GM21367 (cell line): ENCODE measurements at regions not wholly inside any gene's neighbourhood (a gene's known extent, or its start where the extent isn't known, plus 50 kb on each side); places are given as distances from the start of the nearest gene placed in this dataset.
"Not testable (repeated sequence)": the region's sequence is repeated elsewhere in the genome, so short reads cannot be mapped to it uniquely, and the experiment has no call there.

Experiments
- ATAC-seq: cut with Tn5 transposase; IDR thresholded peaks from one replicate; pipeline ENCODE4 v1.9.1; 2021; ENCODE audit not compliant: unreplicated experiment

GRCh38 chr1:234961456-234962339 is 166.9 kb downstream of the TOMM20 start:
- peak; percentile 13 for ATAC-seq

- ATAC-seq: no peak
These were observed 167.7 kb downstream of the TOMM20 start for GRCh38 chr1:234960722-234961455.

GRCh38 chr1:234958706-234959657 is 169.7 kb downstream of the TOMM20 start:
- no peak for ATAC-seq

- ATAC-seq: no peak
These were observed 170.5 kb downstream of the TOMM20 start for GRCh38 chr1:234958066-234958705.

- ATAC-seq: no peak
These were observed 171.1 kb downstream of the TOMM20 start for GRCh38 chr1:234957330-234958065.

GRCh38 chr1:234956821-234957329 is 171.8 kb downstream of the TOMM20 start:
- ATAC-seq: no peak

- no peak for ATAC-seq
These were observed 173.4 kb downstream of the TOMM20 start for GRCh38 chr1:234955107-234955731.

- no peak for ATAC-seq
These were observed 174.0 kb downstream of the TOMM20 start for GRCh38 chr1:234954613-234955012.

- no peak for ATAC-seq
These were observed 174.8 kb downstream of the TOMM20 start for GRCh38 chr1:234953655-234954405.

- ATAC-seq: no peak
These were observed 178.0 kb downstream of the TOMM20 start for GRCh38 chr1:234950598-234950997.

- not testable (repeated sequence) for ATAC-seq
These were observed 179.1 kb downstream of the TOMM20 start for GRCh38 chr1:234949528-234949927.

GRCh38 chr1:234944439-234945344 is 183.9 kb downstream of the TOMM20 start:
- ATAC-seq: peak; percentile 41

- ATAC-seq: no peak
These were observed 184.7 kb downstream of the TOMM20 start for GRCh38 chr1:234943836-234944402.

GRCh38 chr1:234942879-234943506 is 185.6 kb downstream of the TOMM20 start:
- ATAC-seq: no peak

- no peak for ATAC-seq
These were observed 186.7 kb downstream of the TOMM20 start for GRCh38 chr1:234942012-234942332.

GRCh38 chr1:234941321-234942011 is 187.2 kb downstream of the TOMM20 start:
- ATAC-seq: no peak
